GM12878 (cell line): ENCODE measurements at regions not wholly inside any gene's neighbourhood (a gene's known extent, or its start where the extent isn't known, plus 50 kb on each side); places are given as distances from the start of the nearest gene placed in this dataset.

Source experiments
- ATAC-seq: fragments of 200-7000 bp; cut with Tn5 transposase; 3 replicates; pipeline ENCODE4 v1.9.1; 2020; ENCODE audit warnings: mild to moderate bottlenecking, moderate library complexity
- BruUV-seq: library from RNA; stranded (reverse); fragments of 400-500 nt; replicated peaks from 2 replicates; lab custom pipeline; 2021; lab: Mats Ljungman, UMichigan
- CTCF ChIA-PET: fragments of 300-600 bp; sonication (Branson Sonifier 250); formaldehyde crosslinking; extraction: SDS; loops from one replicate; lab custom pipeline; 2021; ENCODE audit warnings: inconsistent platforms; lab: Yijun Ruan, JAX
- POLR2A ChIA-PET: fragments of 350-600 bp; formaldehyde crosslinking; extraction: SDS; loops from one replicate; lab custom pipeline; 2021; ENCODE audit warnings: inconsistent platforms; lab: Charles Lee
- RAD21 ChIA-PET: fragments of 300-600 bp; sonication (Branson Sonifier 250); formaldehyde crosslinking; loops from one replicate; lab custom pipeline; 2023; ENCODE audit warnings: antibody characterized with exemption; ENCODE audit not compliant: unreplicated experiment; lab: Charles Lee
- SMC1A ChIA-PET: fragments of 300-600 bp; sonication (Branson Sonifier 250); formaldehyde crosslinking; loops from one replicate; lab custom pipeline; 2023; ENCODE audit not compliant: unreplicated experiment, uncharacterized antibody; lab: Charles Lee
- DNase-seq: peaks from one replicate; pipeline ENCODE4 v3.0.0-alpha.2; 2011; ENCODE audit warnings: low read depth, low spot score
- FAIRE-seq: peaks from 3 replicates; lab custom pipeline; 2011; peaks lifted over from hg19 to GRCh38; lab: Jason Lieb, UNC
- H2AFZ ChIP-seq: 2 replicates; pipeline ENCODE4 v1.6.0; 2011; ENCODE audit warnings: low read depth, low read length, control low read depth; ENCODE audit not compliant: control insufficient read depth
- H3K27ac ChIP-seq: 2 replicates; pipeline ENCODE4 v1.5.1; 2011; ENCODE audit warnings: control low read depth; ENCODE audit not compliant: control insufficient read depth, insufficient read depth
- H3K27me3 ChIP-seq, 2 experiments: replicated peaks in 1 of 2; 2 replicates each; pipeline versions ENCODE4 v1.6.0 to v1.6.1; 2011; ENCODE audit warnings: low read length in 1 of 2; ENCODE audit not compliant: control insufficient read depth in 2 of 2, insufficient read depth in 2 of 2
- H3K36me3 ChIP-seq, 2 experiments: 2 replicates each; pipeline ENCODE4 v1.5.1; 2011; ENCODE audit warnings: low read length in 1 of 2; ENCODE audit not compliant: control insufficient read depth in 2 of 2, insufficient read depth in 2 of 2
- H3K4me1 ChIP-seq: 2 replicates; pipeline ENCODE4 v1.6.1; 2011; ENCODE audit warnings: mild to moderate bottlenecking, low read length, moderate library complexity, mixed read lengths; ENCODE audit not compliant: control insufficient read depth, insufficient read depth
- H3K4me2 ChIP-seq: 2 replicates; pipeline ENCODE4 v1.6.0; 2011; ENCODE audit warnings: control low read depth; ENCODE audit not compliant: control insufficient read depth, insufficient read depth
- H3K4me3 ChIP-seq: fragments of 200-600 bp; sonication (generic); 2 replicates; pipeline ENCODE4 v1.5.1; 2016
- H3K79me2 ChIP-seq: 2 replicates; pipeline ENCODE4 v1.6.0; 2011; ENCODE audit warnings: low read length; ENCODE audit not compliant: control insufficient read depth, insufficient read depth
- H3K9ac ChIP-seq: 2 replicates; pipeline ENCODE4 v1.8.0; 2011; ENCODE audit warnings: low read length, control low read depth, mixed read lengths; ENCODE audit not compliant: control insufficient read depth, insufficient read depth
- H3K9me3 ChIP-seq: replicated peaks from 3 replicates; pipeline ENCODE4 v1.5.1; 2011; ENCODE audit warnings: mild to moderate bottlenecking, low read length; ENCODE audit not compliant: control insufficient read depth, insufficient read depth
- H4K20me1 ChIP-seq: 2 replicates; pipeline ENCODE4 v1.6.0; 2011; ENCODE audit not compliant: control insufficient read depth, insufficient read depth
- DPF2 ChIP-seq: fragments of 450-650 bp; IDR thresholded peaks from 2 replicates; pipeline ENCODE4 v1.6.1; 2017; ENCODE audit warnings: mild to moderate bottlenecking
- EED ChIP-seq: sonication (generic); IDR thresholded peaks from 2 replicates; pipeline ENCODE4 v1.6.1; 2016; ENCODE audit warnings: antibody characterized with exemption, low read depth
- IKZF2 ChIP-seq, 2 experiments: fragments of 450-650 bp; IDR thresholded peaks; 2 replicates each; pipeline ENCODE4 v1.6.1; 2017; ENCODE audit warnings: mild to moderate bottlenecking in 2 of 2, moderate library complexity in 2 of 2
- KLF5 ChIP-seq: fragments of 450-650 bp; IDR thresholded peaks from 2 replicates; pipeline ENCODE4 v1.6.1; 2014; ENCODE audit warnings: mild to moderate bottlenecking; ENCODE audit not compliant: partially characterized antibody
- RBBP5 ChIP-seq: fragments of 200-600 bp; sonication (generic); conservative IDR thresholded peaks from 2 replicates; pipeline ENCODE4 v1.6.1; 2016
- RELA ChIP-seq: fragments of 450-650 bp; IDR thresholded peaks from 2 replicates; pipeline ENCODE4 v1.8.0; 2014; ENCODE audit warnings: borderline replicate concordance; ENCODE audit not compliant: partially characterized antibody
- TAF1 ChIP-seq: IDR thresholded peaks from 2 replicates; pipeline ENCODE4 v1.6.1; 2011; ENCODE audit warnings: mild to moderate bottlenecking, low read depth, low read length, borderline replicate concordance
- ZBED1 ChIP-seq: IDR thresholded peaks from 2 replicates; pipeline ENCODE4 v1.6.1; 2016; ENCODE audit warnings: borderline replicate concordance
- WGBS: methylation state at CpG from one replicate; pipeline ENCODE4 v1.1.6; 2016; ENCODE audit warnings: low lambda C conversion rate; ENCODE audit not compliant: insufficient replicate concordance, insufficient coverage; ENCODE audit errors: missing lambda C conversion rate; 5-methylcytosine and 5-hydroxymethylcytosine counted together
- in situ Hi-C: fragments of 300-500 bp; cut with MboI; formaldehyde crosslinking; loops from 9 replicates; pipeline ENCODE4 v1.14.3; 2018; ENCODE audit warnings: mixed read lengths
- intact Hi-C: fragments of 100-400 bp; cut with micrococcal nuclease; formaldehyde crosslinking; loops from one replicate; pipeline ENCODE4 v1.14.2; 2022; ENCODE audit not compliant: unreplicated experiment
- TF ChIP-seq, protein P1 (sequence below): fragments of 150-350 bp; IDR thresholded peaks from 2 replicates; pipeline ENCODE4 v1.6.1; 2016; ENCODE audit warnings: low read depth, low read length
- TF ChIP-seq, protein P2 (sequence below): fragments of 450-650 bp; IDR thresholded peaks from 2 replicates; pipeline ENCODE4 v1.6.1; 2017; ENCODE audit warnings: mild to moderate bottlenecking, low read depth, inconsistent platforms; ENCODE audit not compliant: poor library complexity, severe bottlenecking
- TF ChIP-seq, protein P3 (sequence below): fragments of 450-650 bp; formaldehyde crosslinking; IDR thresholded peaks from 2 replicates; pipeline ENCODE4 v1.4.0; 2020; ENCODE audit warnings: mild to moderate bottlenecking, moderate library complexity
- TF ChIP-seq, protein P4 (sequence below): fragments of 450-650 bp; IDR thresholded peaks from 2 replicates; pipeline ENCODE4 v1.6.1; 2017; ENCODE audit warnings: low read depth, mild to moderate bottlenecking, moderate library complexity

DNA sequence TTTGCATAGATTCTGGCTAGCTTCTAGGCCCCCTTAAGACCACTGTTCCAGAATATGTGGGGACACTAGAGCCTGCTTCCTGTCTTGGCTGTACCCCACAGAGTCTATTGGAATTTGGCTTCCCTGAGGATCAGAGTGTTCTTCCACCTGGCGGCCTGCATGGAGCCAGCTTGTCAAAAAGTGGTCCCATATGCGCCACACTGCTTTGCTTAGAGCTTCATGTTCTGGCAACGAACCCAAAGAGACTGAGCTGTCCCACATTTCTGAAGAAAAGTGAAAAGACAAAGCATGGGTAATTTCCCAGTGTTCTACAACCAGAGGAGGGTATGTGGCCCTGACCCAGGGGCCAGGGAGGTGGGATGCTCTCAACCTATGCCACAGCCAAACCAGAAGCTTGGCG lies 52.7 kb upstream of the FZD7 start (continued):
- TF ChIP-seq, protein P1, sequence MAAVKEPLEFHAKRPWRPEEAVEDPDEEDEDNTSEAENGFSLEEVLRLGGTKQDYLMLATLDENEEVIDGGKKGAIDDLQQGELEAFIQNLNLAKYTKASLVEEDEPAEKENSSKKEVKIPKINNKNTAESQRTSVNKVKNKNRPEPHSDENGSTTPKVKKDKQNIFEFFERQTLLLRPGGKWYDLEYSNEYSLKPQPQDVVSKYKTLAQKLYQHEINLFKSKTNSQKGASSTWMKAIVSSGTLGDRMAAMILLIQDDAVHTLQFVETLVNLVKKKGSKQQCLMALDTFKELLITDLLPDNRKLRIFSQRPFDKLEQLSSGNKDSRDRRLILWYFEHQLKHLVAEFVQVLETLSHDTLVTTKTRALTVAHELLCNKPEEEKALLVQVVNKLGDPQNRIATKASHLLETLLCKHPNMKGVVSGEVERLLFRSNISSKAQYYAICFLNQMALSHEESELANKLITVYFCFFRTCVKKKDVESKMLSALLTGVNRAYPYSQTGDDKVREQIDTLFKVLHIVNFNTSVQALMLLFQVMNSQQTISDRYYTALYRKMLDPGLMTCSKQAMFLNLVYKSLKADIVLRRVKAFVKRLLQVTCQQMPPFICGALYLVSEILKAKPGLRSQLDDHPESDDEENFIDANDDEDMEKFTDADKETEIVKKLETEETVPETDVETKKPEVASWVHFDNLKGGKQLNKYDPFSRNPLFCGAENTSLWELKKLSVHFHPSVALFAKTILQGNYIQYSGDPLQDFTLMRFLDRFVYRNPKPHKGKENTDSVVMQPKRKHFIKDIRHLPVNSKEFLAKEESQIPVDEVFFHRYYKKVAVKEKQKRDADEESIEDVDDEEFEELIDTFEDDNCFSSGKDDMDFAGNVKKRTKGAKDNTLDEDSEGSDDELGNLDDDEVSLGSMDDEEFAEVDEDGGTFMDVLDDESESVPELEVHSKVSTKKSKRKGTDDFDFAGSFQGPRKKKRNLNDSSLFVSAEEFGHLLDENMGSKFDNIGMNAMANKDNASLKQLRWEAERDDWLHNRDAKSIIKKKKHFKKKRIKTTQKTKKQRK: no peak
- no peak for TF ChIP-seq IKZF2 (IDR thresholded peaks at IDR 0.05)
- TF ChIP-seq, protein P2, sequence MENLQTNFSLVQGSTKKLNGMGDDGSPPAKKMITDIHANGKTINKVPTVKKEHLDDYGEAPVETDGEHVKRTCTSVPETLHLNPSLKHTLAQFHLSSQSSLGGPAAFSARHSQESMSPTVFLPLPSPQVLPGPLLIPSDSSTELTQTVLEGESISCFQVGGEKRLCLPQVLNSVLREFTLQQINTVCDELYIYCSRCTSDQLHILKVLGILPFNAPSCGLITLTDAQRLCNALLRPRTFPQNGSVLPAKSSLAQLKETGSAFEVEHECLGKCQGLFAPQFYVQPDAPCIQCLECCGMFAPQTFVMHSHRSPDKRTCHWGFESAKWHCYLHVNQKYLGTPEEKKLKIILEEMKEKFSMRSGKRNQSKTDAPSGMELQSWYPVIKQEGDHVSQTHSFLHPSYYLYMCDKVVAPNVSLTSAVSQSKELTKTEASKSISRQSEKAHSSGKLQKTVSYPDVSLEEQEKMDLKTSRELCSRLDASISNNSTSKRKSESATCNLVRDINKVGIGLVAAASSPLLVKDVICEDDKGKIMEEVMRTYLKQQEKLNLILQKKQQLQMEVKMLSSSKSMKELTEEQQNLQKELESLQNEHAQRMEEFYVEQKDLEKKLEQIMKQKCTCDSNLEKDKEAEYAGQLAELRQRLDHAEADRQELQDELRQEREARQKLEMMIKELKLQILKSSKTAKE: no peak
- TF ChIP-seq EED: no peak
- no peak for TF ChIP-seq KLF5
- no peak for TF ChIP-seq DPF2
- TF ChIP-seq RBBP5: no peak
- TF ChIP-seq TAF1: no peak

DNA sequence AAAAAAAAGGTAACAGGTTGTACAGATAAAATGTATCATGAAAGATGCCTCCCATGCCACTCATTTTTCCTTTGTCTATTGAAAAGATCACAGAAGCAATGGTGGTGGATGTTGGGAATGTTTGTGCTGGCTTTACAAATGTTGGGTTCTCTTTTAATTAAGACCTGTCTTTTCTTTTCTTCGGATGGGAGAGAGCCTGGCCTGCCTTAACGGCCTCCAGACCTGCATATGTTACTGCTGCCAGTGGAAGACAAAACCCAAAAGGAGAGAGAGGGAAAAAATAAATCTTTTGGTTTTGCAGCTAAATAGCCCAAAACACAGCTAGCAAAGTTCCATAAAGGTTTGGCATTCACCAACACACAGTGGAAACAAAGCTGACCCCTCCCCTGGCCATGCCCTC lies 50.5 kb upstream of the FZD7 start:
- H2AFZ ChIP-seq: no peak overlapping the region
- H3K9me3 ChIP-seq: no peaks in the 10 kb centered on the region
- ChIA-PET POLR2A (no interaction called here), SMC1A (interaction anchor here (1.0 kb wide), 2 partner anchors 8 to 22 kb away, joined by 3 read pairs; no protein-coding TSS in a partner anchor), RAD21 (no interaction called here), CTCF (interaction anchor here (0.8 to 1.2 kb wide), 2 partner anchors 66 to 123 kb away, joined by 3 read pairs; no protein-coding TSS in a partner anchor)
- H3K27me3 ChIP-seq: no peaks in the 10 kb centered on the region
- H3K9ac ChIP-seq: no peak overlapping the region
- H3K4me2 ChIP-seq: no peak overlapping the region
- no peaks in the 10 kb centered on the region for H4K20me1 ChIP-seq
- no peak overlapping the region for H3K27ac ChIP-seq
- in situ Hi-C loops: no loop called here
- no peak for TF ChIP-seq RELA
- TF ChIP-seq, protein P3, sequence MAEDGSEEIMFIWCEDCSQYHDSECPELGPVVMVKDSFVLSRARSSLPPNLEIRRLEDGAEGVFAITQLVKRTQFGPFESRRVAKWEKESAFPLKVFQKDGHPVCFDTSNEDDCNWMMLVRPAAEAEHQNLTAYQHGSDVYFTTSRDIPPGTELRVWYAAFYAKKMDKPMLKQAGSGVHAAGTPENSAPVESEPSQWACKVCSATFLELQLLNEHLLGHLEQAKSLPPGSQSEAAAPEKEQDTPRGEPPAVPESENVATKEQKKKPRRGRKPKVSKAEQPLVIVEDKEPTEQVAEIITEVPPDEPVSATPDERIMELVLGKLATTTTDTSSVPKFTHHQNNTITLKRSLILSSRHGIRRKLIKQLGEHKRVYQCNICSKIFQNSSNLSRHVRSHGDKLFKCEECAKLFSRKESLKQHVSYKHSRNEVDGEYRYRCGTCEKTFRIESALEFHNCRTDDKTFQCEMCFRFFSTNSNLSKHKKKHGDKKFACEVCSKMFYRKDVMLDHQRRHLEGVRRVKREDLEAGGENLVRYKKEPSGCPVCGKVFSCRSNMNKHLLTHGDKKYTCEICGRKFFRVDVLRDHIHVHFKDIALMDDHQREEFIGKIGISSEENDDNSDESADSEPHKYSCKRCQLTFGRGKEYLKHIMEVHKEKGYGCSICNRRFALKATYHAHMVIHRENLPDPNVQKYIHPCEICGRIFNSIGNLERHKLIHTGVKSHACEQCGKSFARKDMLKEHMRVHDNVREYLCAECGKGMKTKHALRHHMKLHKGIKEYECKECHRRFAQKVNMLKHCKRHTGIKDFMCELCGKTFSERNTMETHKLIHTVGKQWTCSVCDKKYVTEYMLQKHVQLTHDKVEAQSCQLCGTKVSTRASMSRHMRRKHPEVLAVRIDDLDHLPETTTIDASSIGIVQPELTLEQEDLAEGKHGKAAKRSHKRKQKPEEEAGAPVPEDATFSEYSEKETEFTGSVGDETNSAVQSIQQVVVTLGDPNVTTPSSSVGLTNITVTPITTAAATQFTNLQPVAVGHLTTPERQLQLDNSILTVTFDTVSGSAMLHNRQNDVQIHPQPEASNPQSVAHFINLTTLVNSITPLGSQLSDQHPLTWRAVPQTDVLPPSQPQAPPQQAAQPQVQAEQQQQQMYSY: no peak
- TF ChIP-seq ZBED1: no peak
- TF ChIP-seq, protein P4, sequence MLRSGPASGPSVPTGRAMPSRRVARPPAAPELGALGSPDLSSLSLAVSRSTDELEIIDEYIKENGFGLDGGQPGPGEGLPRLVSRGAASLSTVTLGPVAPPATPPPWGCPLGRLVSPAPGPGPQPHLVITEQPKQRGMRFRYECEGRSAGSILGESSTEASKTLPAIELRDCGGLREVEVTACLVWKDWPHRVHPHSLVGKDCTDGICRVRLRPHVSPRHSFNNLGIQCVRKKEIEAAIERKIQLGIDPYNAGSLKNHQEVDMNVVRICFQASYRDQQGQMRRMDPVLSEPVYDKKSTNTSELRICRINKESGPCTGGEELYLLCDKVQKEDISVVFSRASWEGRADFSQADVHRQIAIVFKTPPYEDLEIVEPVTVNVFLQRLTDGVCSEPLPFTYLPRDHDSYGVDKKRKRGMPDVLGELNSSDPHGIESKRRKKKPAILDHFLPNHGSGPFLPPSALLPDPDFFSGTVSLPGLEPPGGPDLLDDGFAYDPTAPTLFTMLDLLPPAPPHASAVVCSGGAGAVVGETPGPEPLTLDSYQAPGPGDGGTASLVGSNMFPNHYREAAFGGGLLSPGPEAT: no peak
- no peaks in the 10 kb centered on the region for H3K79me2 ChIP-seq
- peaks cover 7% of the 10 kb centered on the region for H3K4me1 ChIP-seq
- WGBS: 93% methylated on average over 2 of the region's 2 CpGs
- no peak overlapping the region for H3K4me3 ChIP-seq
- no peak for DNase-seq
- no peak for ATAC-seq
- no peak for FAIRE-seq
- intact Hi-C loops: no loop called here
- BruUV-seq: no TSS peak
- no peaks in the 10 kb centered on the region for H3K36me3 ChIP-seq
